IMR-90 (cell line): ENCODE measurements at regions not wholly inside any gene's neighbourhood (a gene's known extent, or its start where the extent isn't known, plus 50 kb on each side); places are given as distances from the start of the nearest gene placed in this dataset.

Experiments used
- ATAC-seq: fragments of 200-7000 bp; cut with Tn5 transposase; 2 replicates; pipeline ENCODE4 v1.9.1; 2020; ENCODE audit warnings: low read depth, mild to moderate bottlenecking, moderate library complexity
- BruUV-seq: library from RNA; stranded (reverse); fragments of 400-500 nt; replicated peaks from 2 replicates; lab custom pipeline; 2021; lab: Mats Ljungman, UMichigan
- CTCF ChIA-PET: fragments of 300-600 bp; formaldehyde crosslinking; extraction: SDS; loops from one replicate; lab custom pipeline; 2021; ENCODE audit warnings: antibody characterized with exemption; lab: Yijun Ruan, JAX
- POLR2A ChIA-PET: fragments of 300-600 bp; sonication (Branson Sonifier 250); formaldehyde crosslinking; loops from one replicate; lab custom pipeline; 2022; ENCODE audit warnings: antibody characterized with exemption; ENCODE audit not compliant: unreplicated experiment; lab: Charles Lee
- DNase-seq: peaks from one replicate; pipeline ENCODE4 v3.0.0; 2013
- H2AFZ ChIP-seq: replicated peaks from 2 replicates; pipeline ENCODE3; 2013; ENCODE audit warnings: low read length, mild to moderate bottlenecking; ENCODE audit not compliant: poor library complexity
- H2AK5ac ChIP-seq: 2 replicates; pipeline ENCODE4 v1.6.1; 2013; ENCODE audit warnings: low read depth, low read length, inconsistent platforms
- H2AK9ac ChIP-seq: replicated peaks from 2 replicates; pipeline ENCODE3; 2013; ENCODE audit warnings: mild to moderate bottlenecking, low read depth, low read length, moderate library complexity; ENCODE audit not compliant: poor library complexity
- H2BK120ac ChIP-seq: 2 replicates; pipeline ENCODE4 v1.6.1; 2013; ENCODE audit warnings: low read depth, low read length, inconsistent platforms
- H2BK15ac ChIP-seq: 3 replicates; pipeline ENCODE4 v1.6.1; 2013; ENCODE audit warnings: low read depth, low read length, inconsistent platforms
- H2BK20ac ChIP-seq: 2 replicates; pipeline ENCODE4 v1.6.1; 2013; ENCODE audit warnings: low read depth, mild to moderate bottlenecking, inconsistent platforms, low read length, moderate library complexity
- H2BK5ac ChIP-seq: 2 replicates; pipeline ENCODE4 v1.6.1; 2013; ENCODE audit warnings: mild to moderate bottlenecking, low read depth, low read length, inconsistent platforms; ENCODE audit not compliant: poor library complexity, severe bottlenecking
- H3K14ac ChIP-seq: replicated peaks from 2 replicates; pipeline ENCODE4 v1.6.1; 2013; ENCODE audit warnings: low read depth, low read length, inconsistent platforms
- H3K18ac ChIP-seq: 2 replicates; pipeline ENCODE4 v1.6.1; 2013; ENCODE audit warnings: low read depth, low read length, control low read depth
- H3K23ac ChIP-seq: 2 replicates; pipeline ENCODE4 v1.6.1; 2013; ENCODE audit warnings: low read depth, low read length, inconsistent platforms
- H3K27ac ChIP-seq: 2 replicates; pipeline ENCODE4 v1.5.1; 2013; ENCODE audit warnings: mild to moderate bottlenecking, control low read depth, low read length; ENCODE audit not compliant: insufficient read depth
- H3K27me3 ChIP-seq: 2 replicates; pipeline ENCODE4 v1.6.1; 2013; ENCODE audit warnings: low read length; ENCODE audit not compliant: control insufficient read depth, insufficient read depth
- H3K36me3 ChIP-seq: 2 replicates; pipeline ENCODE4 v1.6.1; 2013; ENCODE audit warnings: low read length, mixed read lengths; ENCODE audit not compliant: control insufficient read depth, insufficient read depth
- H3K4ac ChIP-seq: 2 replicates; pipeline ENCODE4 v1.6.1; 2013; ENCODE audit warnings: low read depth, low read length, inconsistent platforms
- H3K4me1 ChIP-seq: 2 replicates; pipeline ENCODE4 v1.6.1; 2013; ENCODE audit warnings: low read length, mixed read lengths; ENCODE audit not compliant: control insufficient read depth, insufficient read depth
- H3K4me2 ChIP-seq: 2 replicates; pipeline ENCODE4 v1.6.1; 2013; ENCODE audit warnings: low read depth, mild to moderate bottlenecking, control low read depth, low read length, moderate library complexity
- H3K4me3 ChIP-seq: 2 replicates; pipeline ENCODE4 v1.5.1; 2013; ENCODE audit warnings: low read depth, mild to moderate bottlenecking, control low read depth, low read length, moderate library complexity; ENCODE audit not compliant: insufficient read depth
- H3K56ac ChIP-seq: 2 replicates; pipeline ENCODE4 v1.6.1; 2013; ENCODE audit warnings: low read length, inconsistent platforms; ENCODE audit not compliant: insufficient read depth; ENCODE audit errors: extremely low read depth
- H3K79me1 ChIP-seq, 2 experiments: 2 replicates each; pipeline ENCODE4 v1.6.1; 2013; ENCODE audit warnings: low read length in 2 of 2, inconsistent platforms in 1 of 2, low read depth in 1 of 2
- H3K9ac ChIP-seq: 2 replicates; pipeline ENCODE4 v1.6.1; 2013; ENCODE audit warnings: low read depth, low read length, control low read depth
- H3K9me1 ChIP-seq: 2 replicates; pipeline ENCODE4 v1.6.1; 2013; ENCODE audit warnings: low read length, inconsistent platforms; ENCODE audit not compliant: insufficient read depth
- H3K9me3 ChIP-seq: 2 replicates; pipeline ENCODE4 v1.6.1; 2013; ENCODE audit warnings: low read length; ENCODE audit not compliant: control insufficient read depth, insufficient read depth
- H4K20me1 ChIP-seq: 2 replicates; pipeline ENCODE4 v1.6.1; 2013; ENCODE audit warnings: low read length, inconsistent platforms; ENCODE audit not compliant: insufficient read depth
- H4K5ac ChIP-seq: 2 replicates; pipeline ENCODE4 v1.6.1; 2013; ENCODE audit warnings: mild to moderate bottlenecking, low read depth, low read length, control low read depth
- H4K8ac ChIP-seq, 2 experiments: 2 replicates each; pipeline ENCODE4 v1.6.1; 2013; ENCODE audit warnings: low read depth in 2 of 2, low read length in 2 of 2, control low read depth in 1 of 2, inconsistent platforms in 1 of 2
- H4K91ac ChIP-seq: 2 replicates; pipeline ENCODE4 v1.6.1; 2013; ENCODE audit warnings: low read depth, low read length, inconsistent platforms; ENCODE audit not compliant: insufficient read depth
- BHLHE40 ChIP-seq: fragments of 150-350 bp; IDR thresholded peaks from 2 replicates; pipeline ENCODE4 v1.6.1; 2016; ENCODE audit warnings: mild to moderate bottlenecking, low read depth, low read length
- CEBPB ChIP-seq: IDR thresholded peaks from 2 replicates; pipeline ENCODE4 v1.6.1; 2012; ENCODE audit warnings: low read depth, low read length, improper control_type of control experiment
- CHD1 ChIP-seq: IDR thresholded peaks from 2 replicates; pipeline ENCODE4 v1.6.1; 2012; ENCODE audit warnings: low read depth, low read length, improper control_type of control experiment
- CTCF ChIP-seq: conservative IDR thresholded peaks from 2 replicates; pipeline ENCODE4 v1.5.1; 2012; ENCODE audit warnings: mild to moderate bottlenecking, low read depth, low read length, improper control_type of control experiment
- ELK1 ChIP-seq: fragments of 150-350 bp; IDR thresholded peaks from 2 replicates; pipeline ENCODE4 v1.6.1; 2016; ENCODE audit warnings: low read depth, mild to moderate bottlenecking, low read length, moderate library complexity, borderline replicate concordance
- FOS ChIP-seq: fragments of 150-350 bp; IDR thresholded peaks from 2 replicates; pipeline ENCODE4 v1.6.1; 2016; ENCODE audit warnings: low read depth, low read length
- MAFK ChIP-seq: IDR thresholded peaks from 2 replicates; pipeline ENCODE4 v1.6.1; 2012; ENCODE audit warnings: low read depth, low read length, improper control_type of control experiment
- MAZ ChIP-seq: IDR thresholded peaks from 2 replicates; pipeline ENCODE4 v1.6.1; 2012; ENCODE audit warnings: low read depth, mild to moderate bottlenecking, low read length, improper control_type of control experiment, moderate library complexity, borderline replicate concordance
- MXI1 ChIP-seq: IDR thresholded peaks from 2 replicates; pipeline ENCODE4 v1.6.1; 2012; ENCODE audit warnings: low read depth, mild to moderate bottlenecking, low read length, moderate library complexity, borderline replicate concordance
- NFE2L2 ChIP-seq: fragments of 150-350 bp; IDR thresholded peaks from 2 replicates; pipeline ENCODE4 v1.6.1; 2016; ENCODE audit warnings: low read depth, mild to moderate bottlenecking, low read length
- RAD21 ChIP-seq: IDR thresholded peaks from 2 replicates; pipeline ENCODE4 v1.6.1; 2012; ENCODE audit warnings: low read length, improper control_type of control experiment
- RCOR1 ChIP-seq: IDR thresholded peaks from 2 replicates; pipeline ENCODE4 v1.6.1; 2012; ENCODE audit warnings: mild to moderate bottlenecking, low read length, improper control_type of control experiment; ENCODE audit not compliant: insufficient replicate concordance
- RFX5 ChIP-seq: IDR thresholded peaks from 2 replicates; pipeline ENCODE4 v1.8.0; 2012; ENCODE audit warnings: low read depth, mild to moderate bottlenecking, low read length, moderate library complexity
- SMC3 ChIP-seq: fragments of 150-350 bp; IDR thresholded peaks from 2 replicates; pipeline ENCODE4 v1.6.1; 2016; ENCODE audit warnings: low read depth, mild to moderate bottlenecking, antibody characterized with exemption, low read length, moderate library complexity
- WGBS, 2 experiments: methylation state at CpG; one replicate each; pipeline versions ENCODE4 v1.1.5 to v1.1.7; 2013; ENCODE audit warnings: missing lambda C conversion rate in 2 of 2; ENCODE audit not compliant: insufficient read length in 1 of 2; ENCODE audit errors: extremely low coverage in 2 of 2; 5-methylcytosine and 5-hydroxymethylcytosine counted together
- dilution Hi-C: fragments of 300-500 bp; cut with HindIII; formaldehyde crosslinking; loops from one replicate; pipeline ENCODE4 v1.14.3; 2018; ENCODE audit warnings: low sequenced_read_pairs; ENCODE audit not compliant: unreplicated experiment
- in situ Hi-C: fragments of 300-500 bp; cut with MboI; formaldehyde crosslinking; loops from 3 replicates; pipeline ENCODE4 v1.14.3; 2019; ENCODE audit warnings: low sequenced_read_pairs, inconsistent platforms, mixed read lengths
- intact Hi-C: fragments of 100-400 bp; cut with micrococcal nuclease; formaldehyde crosslinking; loops from 2 replicates; pipeline ENCODE4 v1.10.0; 2022
- TF ChIP-seq, protein P1 (sequence below): fragments of 150-350 bp; IDR thresholded peaks from 2 replicates; pipeline ENCODE4 v1.6.1; 2017; ENCODE audit warnings: mild to moderate bottlenecking, antibody characterized with exemption, low read length, low read depth

DNA sequence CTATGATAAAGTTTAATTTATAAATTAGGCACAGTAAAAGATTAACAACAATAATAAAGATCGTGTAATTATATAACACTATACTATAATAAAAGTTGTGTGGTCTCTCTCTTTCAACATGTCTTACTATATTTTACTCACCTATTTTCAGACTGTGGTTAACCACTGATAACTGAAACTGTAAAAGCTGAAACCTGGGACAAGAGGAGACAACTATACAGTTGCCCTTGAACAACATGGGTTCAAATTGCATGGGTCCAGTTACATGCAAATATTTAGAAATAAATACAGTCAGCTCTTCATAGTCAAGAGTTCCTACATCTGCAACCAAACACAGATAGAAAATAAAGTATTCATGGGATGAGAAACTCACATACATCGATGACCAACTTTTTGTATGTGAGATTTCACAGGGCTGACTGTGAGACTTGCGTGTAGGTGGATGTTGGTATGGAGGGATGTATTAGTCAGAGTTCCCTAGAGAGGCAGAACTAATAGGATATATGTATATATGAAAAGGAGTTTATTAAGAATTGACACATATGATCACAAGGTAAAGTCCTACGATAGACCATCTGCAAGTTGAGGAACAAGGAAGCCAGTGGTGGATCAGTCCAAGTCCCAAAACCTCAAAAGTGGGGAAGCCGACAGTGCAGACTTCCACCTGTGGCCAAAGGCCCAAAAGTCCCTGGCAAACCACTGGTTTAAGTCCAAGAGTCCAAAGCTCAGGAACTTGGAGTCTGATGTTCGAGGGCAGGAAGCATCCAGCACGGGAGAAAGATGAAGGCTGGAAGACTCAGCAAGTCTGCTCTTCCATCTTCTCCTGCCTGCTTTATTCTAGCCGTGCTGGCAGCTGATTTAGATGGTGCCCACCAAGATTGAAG lies 359.5 kb downstream of the INSC start:
- intact Hi-C loops = no loop called here
- Histone ChIP-seq H3K9ac (no peak overlapping the region), H3K4me2 (no peak overlapping the region), H3K14ac (no peak overlapping the region), H4K20me1 (no peaks in the 10 kb centered on the region), H4K8ac (no peak overlapping the region), H3K9me3 (no peaks in the 10 kb centered on the region), H3K18ac (no peak overlapping the region), H2AFZ (no peak overlapping the region), H2BK20ac (no peak overlapping the region), H3K27me3 (no peaks in the 10 kb centered on the region), H2BK15ac (no peak overlapping the region), H4K91ac (no peak overlapping the region), H3K4me1 (no peaks in the 10 kb centered on the region), H4K5ac (no peak overlapping the region), H3K4ac (no peak overlapping the region), H3K56ac (no peak overlapping the region), H3K36me3 (no peaks in the 10 kb centered on the region), H2BK120ac (no peak overlapping the region), H3K9me1 (no peaks in the 10 kb centered on the region), H3K79me1 (no peaks in the 10 kb centered on the region), H3K4me3 (no peak overlapping the region), H3K23ac (no peak overlapping the region), H3K27ac (no peak overlapping the region), H2AK9ac (no peak overlapping the region), H2AK5ac (no peak overlapping the region), H2BK5ac (no peak overlapping the region)
- ATAC-seq (no peak), DNase-seq (no peak)
- CTCF ChIA-PET = interaction anchor here (0.6 kb wide), 1 partner anchor 365 kb away, joined by 3 read pairs; no protein-coding TSS in a partner anchor
- POLR2A ChIA-PET = no interaction called here
- no TSS peak for BruUV-seq
- 64% methylated on average over 5 of the region's 8 CpGs; no CpG with 5 or more reads in 1 of the 2 experiments for WGBS, 2 experiments
- in situ Hi-C loops = no loop called here
- dilution Hi-C loops = no loop called here
- no peak for TF ChIP-seq ELK1
- no peak for TF ChIP-seq CHD1
- no peak for TF ChIP-seq BHLHE40
- no peak for TF ChIP-seq SMC3
- TF ChIP-seq RCOR1 = no peak
- TF ChIP-seq CTCF = no peak
- no peak for TF ChIP-seq MAFK
- TF ChIP-seq CEBPB = no peak
- TF ChIP-seq MXI1 = no peak
- TF ChIP-seq, protein P1, sequence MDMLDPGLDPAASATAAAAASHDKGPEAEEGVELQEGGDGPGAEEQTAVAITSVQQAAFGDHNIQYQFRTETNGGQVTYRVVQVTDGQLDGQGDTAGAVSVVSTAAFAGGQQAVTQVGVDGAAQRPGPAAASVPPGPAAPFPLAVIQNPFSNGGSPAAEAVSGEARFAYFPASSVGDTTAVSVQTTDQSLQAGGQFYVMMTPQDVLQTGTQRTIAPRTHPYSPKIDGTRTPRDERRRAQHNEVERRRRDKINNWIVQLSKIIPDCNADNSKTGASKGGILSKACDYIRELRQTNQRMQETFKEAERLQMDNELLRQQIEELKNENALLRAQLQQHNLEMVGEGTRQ = no peak
- no peak for TF ChIP-seq MAZ
- no peak for TF ChIP-seq RFX5
- TF ChIP-seq NFE2L2 = no peak
- TF ChIP-seq RAD21 = no peak
- no peak for TF ChIP-seq FOS
